Astrocyte (in vitro differentiated cells and primary cell): ENCODE measurements at regions not wholly inside any gene's neighbourhood (a gene's known extent, or its start where the extent isn't known, plus 50 kb on each side); places are given as distances from the start of the nearest gene placed in this dataset.

ENCODE experiments used
- EZH2 ChIP-seq: IDR thresholded peaks from 2 replicates; pipeline ENCODE4 v1.6.1; 2012; ENCODE audit warnings: mild to moderate bottlenecking, low read length, inconsistent platforms; ENCODE audit not compliant: insufficient read depth
- TF ChIP-seq, protein P1 (sequence below): IDR thresholded peaks from 2 replicates; pipeline ENCODE4 v1.5.1; 2011; ENCODE audit warnings: low read depth, mild to moderate bottlenecking, inconsistent platforms, low read length, moderate library complexity; ENCODE audit not compliant: insufficient read depth

DNA sequence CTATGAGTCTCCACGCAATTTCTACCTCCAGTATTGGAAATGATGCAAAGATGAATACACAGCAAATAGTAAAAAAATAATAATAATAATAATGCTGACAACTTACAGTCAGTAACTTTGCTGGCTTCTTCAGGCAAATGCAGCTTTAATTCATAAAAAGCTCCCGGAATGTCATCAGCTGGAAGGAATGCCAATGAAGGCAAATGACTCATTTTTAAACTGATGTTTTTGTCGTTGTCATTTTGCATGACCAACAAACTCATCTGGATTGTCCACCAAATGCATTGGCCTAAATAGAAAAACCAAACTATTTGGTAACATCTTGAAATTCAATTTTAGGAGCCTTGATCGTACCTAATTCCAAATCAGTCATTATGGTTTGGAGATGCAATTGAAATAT lies 217.1 kb downstream of the ALDH8A1 start:
- TF ChIP-seq, protein P1, sequence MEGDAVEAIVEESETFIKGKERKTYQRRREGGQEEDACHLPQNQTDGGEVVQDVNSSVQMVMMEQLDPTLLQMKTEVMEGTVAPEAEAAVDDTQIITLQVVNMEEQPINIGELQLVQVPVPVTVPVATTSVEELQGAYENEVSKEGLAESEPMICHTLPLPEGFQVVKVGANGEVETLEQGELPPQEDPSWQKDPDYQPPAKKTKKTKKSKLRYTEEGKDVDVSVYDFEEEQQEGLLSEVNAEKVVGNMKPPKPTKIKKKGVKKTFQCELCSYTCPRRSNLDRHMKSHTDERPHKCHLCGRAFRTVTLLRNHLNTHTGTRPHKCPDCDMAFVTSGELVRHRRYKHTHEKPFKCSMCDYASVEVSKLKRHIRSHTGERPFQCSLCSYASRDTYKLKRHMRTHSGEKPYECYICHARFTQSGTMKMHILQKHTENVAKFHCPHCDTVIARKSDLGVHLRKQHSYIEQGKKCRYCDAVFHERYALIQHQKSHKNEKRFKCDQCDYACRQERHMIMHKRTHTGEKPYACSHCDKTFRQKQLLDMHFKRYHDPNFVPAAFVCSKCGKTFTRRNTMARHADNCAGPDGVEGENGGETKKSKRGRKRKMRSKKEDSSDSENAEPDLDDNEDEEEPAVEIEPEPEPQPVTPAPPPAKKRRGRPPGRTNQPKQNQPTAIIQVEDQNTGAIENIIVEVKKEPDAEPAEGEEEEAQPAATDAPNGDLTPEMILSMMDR, result no peak
- TF ChIP-seq EZH2, result no peak
